ENCODE measurements at regions not wholly inside any gene's neighbourhood (a gene's known extent, or its start where the extent isn't known, plus 50 kb on each side); places are given as distances from the start of the nearest gene placed in this dataset.

GRCh38 chr5:68562308-68562707 lies 346.8 kb downstream of the PIK3R1 start:
- no peak for DNase-seq (ENCODE audit: low read depth in 3 of 3)

- DNase-seq (ENCODE audit: low read depth in 3 of 3) = no peak
Observed at GRCh38 chr5:68565427-68565826, 349.9 kb downstream of the PIK3R1 start.

- DNase-seq (ENCODE audit: low read depth in 3 of 3) = no peak
Observed at GRCh38 chr5:68576805-68577204, 361.2 kb downstream of the PIK3R1 start.

GRCh38 chr5:68582284-68582683 lies 366.7 kb downstream of the PIK3R1 start:
- no peak for DNase-seq (ENCODE audit: low read depth in 3 of 3)

GRCh38 chr5:68587171-68587570 lies 371.6 kb downstream of the PIK3R1 start:
- no peak for DNase-seq (ENCODE audit: low read depth in 3 of 3)

- DNase-seq (ENCODE audit: low read depth in 3 of 3) = no peak
Observed at GRCh38 chr5:68591850-68592249, 376.3 kb downstream of the PIK3R1 start.

GRCh38 chr5:68592351-68592750 lies 376.8 kb downstream of the PIK3R1 start:
- DNase-seq (ENCODE audit: low read depth in 3 of 3) = no peak

- DNase-seq (ENCODE audit: low read depth in 3 of 3) = no peak
Observed at GRCh38 chr5:68593211-68593671, 377.7 kb downstream of the PIK3R1 start.

- no peak for DNase-seq (ENCODE audit: low read depth in 3 of 3)
Observed at GRCh38 chr5:68612972-68613371, 397.4 kb downstream of the PIK3R1 start.

- no peak for DNase-seq (ENCODE audit: low read depth in 3 of 3)
Observed at GRCh38 chr5:68618501-68618900, 402.9 kb downstream of the PIK3R1 start.

GRCh38 chr5:68627001-68627400 lies 411.4 kb downstream of the PIK3R1 start:
- DNase-seq (ENCODE audit: low read depth in 3 of 3) = no peak

- no peak for DNase-seq (ENCODE audit: low read depth in 3 of 3)
Observed at GRCh38 chr5:68628082-68628814, 412.7 kb downstream of the PIK3R1 start.

- no peak for DNase-seq (ENCODE audit: low read depth in 3 of 3)
Observed at GRCh38 chr5:68630354-68630753, 414.8 kb downstream of the PIK3R1 start.

GRCh38 chr5:68631884-68632283 lies 416.3 kb downstream of the PIK3R1 start:
- DNase-seq (ENCODE audit: low read depth in 3 of 3) = no peak

- DNase-seq (ENCODE audit: low read depth in 3 of 3) = no peak
Observed at GRCh38 chr5:68641211-68641610, 425.7 kb downstream of the PIK3R1 start.

GRCh38 chr5:68643064-68643463 lies 427.5 kb downstream of the PIK3R1 start:
- DNase-seq (ENCODE audit: low read depth in 3 of 3) = no peak

- DNase-seq (ENCODE audit: low read depth in 3 of 3) = no peak
Observed at GRCh38 chr5:68644971-68645370, 429.4 kb downstream of the PIK3R1 start.

- no peak for DNase-seq (ENCODE audit: low read depth in 3 of 3)
Observed at GRCh38 chr5:68646144-68646543, 430.6 kb downstream of the PIK3R1 start.

GRCh38 chr5:68647743-68648142 lies 432.2 kb downstream of the PIK3R1 start:
- no peak for DNase-seq (ENCODE audit: low read depth in 3 of 3)

- DNase-seq (ENCODE audit: low read depth in 3 of 3) = no peak
Observed at GRCh38 chr5:68648944-68649857, 433.6 kb downstream of the PIK3R1 start.

- no peak for DNase-seq (ENCODE audit: low read depth in 3 of 3)
Observed at GRCh38 chr5:68652534-68652965, 437.0 kb downstream of the PIK3R1 start.

GRCh38 chr5:68653471-68653870 lies 437.9 kb downstream of the PIK3R1 start:
- no peak for DNase-seq (ENCODE audit: low read depth in 3 of 3)

Measured in stimulated activated CD4-positive, alpha-beta T cell treated with anti-CD3 and anti-CD28 coated beads, TNF-alpha, amount 100 ng/mL, for 4 hours (primary cell).